ENCODE measurements at regions not wholly inside any gene's neighbourhood (a gene's known extent, or its start where the extent isn't known, plus 50 kb on each side); places are given as distances from the start of the nearest gene placed in this dataset.

GRCh38 chr7:35314354-35314753 lies 60.5 kb upstream of the TBX20 start:
- TF ChIP-seq REST (IDR thresholded peaks at IDR 0.05; ENCODE audit: insufficient read depth in 1 of 2, low read depth in 2 of 2, low read length in 2 of 2), result no peak
- TF ChIP-seq TAF1 (IDR thresholded peaks at IDR 0.05; ENCODE audit: borderline replicate concordance, insufficient read depth, low read length), result no peak
- no peak for TF ChIP-seq POLR2AphosphoS5 (IDR thresholded peaks at IDR 0.05; ENCODE audit: low read depth, low read length)
- no peak for TF ChIP-seq FOXP2 (optimal IDR thresholded peaks at IDR 0.05; ENCODE audit: borderline replicate concordance, extremely low read depth, extremely low read length, insufficient read depth)
- no peak for TF ChIP-seq SIN3A (IDR thresholded peaks at IDR 0.05; ENCODE audit: borderline replicate concordance, insufficient read depth, low read length)

GRCh38 chr7:35313575-35313974 lies 59.7 kb upstream of the TBX20 start:
- no peak for TF ChIP-seq POLR2AphosphoS5 (IDR thresholded peaks at IDR 0.05; ENCODE audit: low read depth, low read length)
